ENCODE measurements at regions not wholly inside any gene's neighbourhood (a gene's known extent, or its start where the extent isn't known, plus 50 kb on each side); places are given as distances from the start of the nearest gene placed in this dataset.
"Not testable (repeated sequence)": the region's sequence is repeated elsewhere in the genome, so short reads cannot be mapped to it uniquely, and the experiment has no call there.

DNA sequence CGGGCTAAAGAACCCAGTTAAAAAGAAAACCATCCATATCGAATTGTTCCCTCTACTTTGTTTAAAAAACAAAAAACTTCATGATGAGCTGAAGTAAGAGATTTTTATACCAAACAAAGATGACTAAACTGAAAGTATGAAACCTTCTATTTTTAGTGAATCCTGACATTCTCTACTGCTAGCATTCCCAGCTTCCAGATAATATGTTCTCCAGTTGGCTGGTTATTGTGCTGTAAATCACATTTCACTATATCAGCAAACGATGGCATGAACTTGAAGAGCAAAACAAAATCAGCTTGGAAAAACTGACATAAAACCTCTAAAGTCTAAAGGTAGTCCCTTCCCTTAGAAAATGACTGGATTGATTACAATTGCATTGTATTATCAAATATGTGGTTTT, 68.1 kb upstream of the APP start:
- no peak overlapping the region for H3K27ac ChIP-seq (ENCODE audit: low read depth in 2 of 2, low read length in 1 of 2)
- ChIA-PET CTCF (no interaction called here), POLR2A (no interaction called here)
- H3F3A ChIP-seq (replicated peaks; ENCODE audit: insufficient read depth), result no peaks in the 10 kb centered on the region
- no peak for TF ChIP-seq RXRA (IDR thresholded peaks at IDR 0.05; ENCODE audit: borderline replicate concordance, low read depth)
- TF ChIP-seq NRF1 (IDR thresholded peaks at IDR 0.05; ENCODE audit: low read depth, low read length), result no peak
- no peak for TF ChIP-seq RAD21 (IDR thresholded peaks at IDR 0.05; ENCODE audit: low read length)
- TF ChIP-seq FOXJ3 (CRISPR knock-in tag; IDR thresholded peaks at IDR 0.05), result no peak
- TF ChIP-seq EZH2phosphoT487 (IDR thresholded peaks at IDR 0.05; ENCODE audit: borderline replicate concordance, low read depth), result no peak
- TF ChIP-seq TEAD4 (IDR thresholded peaks at IDR 0.05; ENCODE audit: borderline replicate concordance, insufficient read depth), result no peak
- no peak for TF ChIP-seq RCOR1 (IDR thresholded peaks at IDR 0.05; ENCODE audit: low read length)
- no peak for TF ChIP-seq SMC3 (IDR thresholded peaks at IDR 0.05; ENCODE audit: low read depth, low read length)
- TF ChIP-seq, protein P1, sequence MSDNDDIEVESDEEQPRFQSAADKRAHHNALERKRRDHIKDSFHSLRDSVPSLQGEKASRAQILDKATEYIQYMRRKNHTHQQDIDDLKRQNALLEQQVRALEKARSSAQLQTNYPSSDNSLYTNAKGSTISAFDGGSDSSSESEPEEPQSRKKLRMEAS (IDR thresholded peaks at IDR 0.05; ENCODE audit: low read depth), result no peak
- TF ChIP-seq, protein P2, sequence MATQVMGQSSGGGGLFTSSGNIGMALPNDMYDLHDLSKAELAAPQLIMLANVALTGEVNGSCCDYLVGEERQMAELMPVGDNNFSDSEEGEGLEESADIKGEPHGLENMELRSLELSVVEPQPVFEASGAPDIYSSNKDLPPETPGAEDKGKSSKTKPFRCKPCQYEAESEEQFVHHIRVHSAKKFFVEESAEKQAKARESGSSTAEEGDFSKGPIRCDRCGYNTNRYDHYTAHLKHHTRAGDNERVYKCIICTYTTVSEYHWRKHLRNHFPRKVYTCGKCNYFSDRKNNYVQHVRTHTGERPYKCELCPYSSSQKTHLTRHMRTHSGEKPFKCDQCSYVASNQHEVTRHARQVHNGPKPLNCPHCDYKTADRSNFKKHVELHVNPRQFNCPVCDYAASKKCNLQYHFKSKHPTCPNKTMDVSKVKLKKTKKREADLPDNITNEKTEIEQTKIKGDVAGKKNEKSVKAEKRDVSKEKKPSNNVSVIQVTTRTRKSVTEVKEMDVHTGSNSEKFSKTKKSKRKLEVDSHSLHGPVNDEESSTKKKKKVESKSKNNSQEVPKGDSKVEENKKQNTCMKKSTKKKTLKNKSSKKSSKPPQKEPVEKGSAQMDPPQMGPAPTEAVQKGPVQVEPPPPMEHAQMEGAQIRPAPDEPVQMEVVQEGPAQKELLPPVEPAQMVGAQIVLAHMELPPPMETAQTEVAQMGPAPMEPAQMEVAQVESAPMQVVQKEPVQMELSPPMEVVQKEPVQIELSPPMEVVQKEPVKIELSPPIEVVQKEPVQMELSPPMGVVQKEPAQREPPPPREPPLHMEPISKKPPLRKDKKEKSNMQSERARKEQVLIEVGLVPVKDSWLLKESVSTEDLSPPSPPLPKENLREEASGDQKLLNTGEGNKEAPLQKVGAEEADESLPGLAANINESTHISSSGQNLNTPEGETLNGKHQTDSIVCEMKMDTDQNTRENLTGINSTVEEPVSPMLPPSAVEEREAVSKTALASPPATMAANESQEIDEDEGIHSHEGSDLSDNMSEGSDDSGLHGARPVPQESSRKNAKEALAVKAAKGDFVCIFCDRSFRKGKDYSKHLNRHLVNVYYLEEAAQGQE (IDR thresholded peaks at IDR 0.05; ENCODE audit: low read depth, low read length), result no peak
- TF ChIP-seq, protein P3, sequence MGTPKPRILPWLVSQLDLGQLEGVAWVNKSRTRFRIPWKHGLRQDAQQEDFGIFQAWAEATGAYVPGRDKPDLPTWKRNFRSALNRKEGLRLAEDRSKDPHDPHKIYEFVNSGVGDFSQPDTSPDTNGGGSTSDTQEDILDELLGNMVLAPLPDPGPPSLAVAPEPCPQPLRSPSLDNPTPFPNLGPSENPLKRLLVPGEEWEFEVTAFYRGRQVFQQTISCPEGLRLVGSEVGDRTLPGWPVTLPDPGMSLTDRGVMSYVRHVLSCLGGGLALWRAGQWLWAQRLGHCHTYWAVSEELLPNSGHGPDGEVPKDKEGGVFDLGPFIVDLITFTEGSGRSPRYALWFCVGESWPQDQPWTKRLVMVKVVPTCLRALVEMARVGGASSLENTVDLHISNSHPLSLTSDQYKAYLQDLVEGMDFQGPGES (IDR thresholded peaks at IDR 0.05; ENCODE audit: low read depth, low read length), result no peak
- H3K9me2 ChIP-seq, result no peaks in the 10 kb centered on the region
- H3K9ac ChIP-seq, result no peak overlapping the region
- no peak overlapping the region for H3K4me2 ChIP-seq
- no peaks in the 10 kb centered on the region for H3K36me3 ChIP-seq (replicated peaks in 1 of 2; ENCODE audit: control insufficient read depth in 1 of 2, insufficient read depth in 2 of 2, low read length in 1 of 2)
- no peaks in the 10 kb centered on the region for H4K20me1 ChIP-seq (ENCODE audit: insufficient read depth)
- no peaks in the 10 kb centered on the region for H3K79me2 ChIP-seq (ENCODE audit: insufficient read depth)
- no peaks in the 10 kb centered on the region for H3K27me3 ChIP-seq (ENCODE audit: insufficient read depth)
- WGBS (ENCODE audit: low lambda C conversion rate), result 19% methylated on average over 3 of the region's 3 CpGs
- H3K9me3 ChIP-seq, result no peaks in the 10 kb centered on the region
- H3K4me1 ChIP-seq (ENCODE audit: control insufficient read depth in 1 of 2, insufficient read depth in 2 of 2, low read depth in 1 of 2, low read length in 1 of 2), result no peaks in the 10 kb centered on the region
- H2AFZ ChIP-seq (ENCODE audit: low read depth), result no peak overlapping the region
- DNase-seq, result no peak
- no peak overlapping the region for H3K4me3 ChIP-seq (ENCODE audit: low read depth in 2 of 2, low read length in 1 of 2)

DNA sequence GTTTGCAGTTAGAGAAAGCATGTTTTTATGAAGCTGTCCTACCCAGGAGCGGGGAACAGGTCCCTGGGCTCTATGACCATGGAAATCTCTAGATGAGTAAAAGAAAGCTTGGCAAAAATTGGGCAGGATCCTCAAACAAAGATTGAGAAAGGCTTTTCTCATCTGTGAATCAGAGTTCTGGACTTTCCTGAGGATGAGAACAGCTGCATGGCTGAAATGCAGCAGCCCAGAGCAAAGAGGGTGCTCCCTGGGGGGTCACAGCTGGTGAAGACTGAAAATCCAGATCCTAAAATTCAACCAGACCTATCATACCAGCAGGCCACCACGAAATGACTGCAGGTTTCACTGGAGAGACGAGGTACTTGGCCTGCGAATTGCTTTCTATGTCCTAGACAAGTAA, 65.7 kb upstream of the APP start:
- H2AFZ ChIP-seq (ENCODE audit: low read depth), result no peak overlapping the region
- no peaks in the 10 kb centered on the region for H3K4me1 ChIP-seq (ENCODE audit: control insufficient read depth in 1 of 2, insufficient read depth in 2 of 2, low read depth in 1 of 2, low read length in 1 of 2)
- H4K20me1 ChIP-seq (ENCODE audit: insufficient read depth), result no peaks in the 10 kb centered on the region
- H3K4me3 ChIP-seq (ENCODE audit: low read depth in 2 of 2, low read length in 1 of 2), result no peak overlapping the region
- no peaks in the 10 kb centered on the region for H3K9me2 ChIP-seq
- no peaks in the 10 kb centered on the region for H3K36me3 ChIP-seq (replicated peaks in 1 of 2; ENCODE audit: control insufficient read depth in 1 of 2, insufficient read depth in 2 of 2, low read length in 1 of 2)
- 14% methylated on average over 3 of the region's 4 CpGs for WGBS (ENCODE audit: low lambda C conversion rate)
- H3F3A ChIP-seq (replicated peaks; ENCODE audit: insufficient read depth), result no peaks in the 10 kb centered on the region
- DNase-seq, result no peak
- no peaks in the 10 kb centered on the region for H3K27me3 ChIP-seq (ENCODE audit: insufficient read depth)
- no peak overlapping the region for H3K4me2 ChIP-seq
- no peaks in the 10 kb centered on the region for H3K9me3 ChIP-seq
- POLR2A ChIA-PET, result no interaction called here
- TF ChIP-seq SIN3A (IDR thresholded peaks at IDR 0.05; ENCODE audit: borderline replicate concordance, low read depth, low read length), result no peak
- TF ChIP-seq MEF2A (IDR thresholded peaks at IDR 0.05; ENCODE audit: borderline replicate concordance, low read depth), result no peak
- no peak for TF ChIP-seq TEAD4 (IDR thresholded peaks at IDR 0.05; ENCODE audit: borderline replicate concordance, insufficient read depth)
- TF ChIP-seq, protein P3 (IDR thresholded peaks at IDR 0.05; ENCODE audit: low read depth, low read length), result no peak
- TF ChIP-seq SMC3 (IDR thresholded peaks at IDR 0.05; ENCODE audit: low read depth, low read length), result no peak
- TF ChIP-seq RAD21 (IDR thresholded peaks at IDR 0.05; ENCODE audit: low read length), result no peak
- CTCF ChIA-PET, result interaction anchor here (0.6 to 1.4 kb wide), 2 partner anchors 18 to 66 kb away, joined by 3 read pairs; partner anchors contain the start of gene APP
- H3K27ac ChIP-seq (ENCODE audit: low read depth in 2 of 2, low read length in 1 of 2), result no peak overlapping the region
- H3K79me2 ChIP-seq (ENCODE audit: insufficient read depth), result no peaks in the 10 kb centered on the region
- no peak overlapping the region for H3K9ac ChIP-seq

DNA sequence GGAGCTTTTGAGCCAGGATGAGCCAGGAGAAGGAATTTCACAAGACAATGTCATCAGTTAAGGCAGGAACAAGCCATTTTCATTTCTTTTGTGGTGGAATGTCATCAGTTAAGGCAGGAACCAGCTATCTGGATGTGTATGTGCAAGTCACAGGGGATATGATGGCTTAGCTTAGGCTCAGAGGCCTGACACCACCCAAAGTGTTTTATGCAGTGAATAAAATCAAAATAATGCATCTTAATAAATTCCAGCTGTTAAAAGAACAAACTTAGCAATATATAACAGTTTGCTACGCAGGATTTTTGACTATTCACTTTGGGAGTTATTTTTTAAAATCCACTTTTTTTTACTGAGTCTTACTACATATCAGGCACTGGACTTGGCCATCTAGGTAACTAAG, 62.7 kb upstream of the APP start:
- H4K20me1 ChIP-seq (ENCODE audit: insufficient read depth); H3K4me3 ChIP-seq (ENCODE audit: low read depth in 2 of 2, low read length in 1 of 2); H3K9ac ChIP-seq; DNase-seq; H3K36me3 ChIP-seq (replicated peaks in 1 of 2; ENCODE audit: control insufficient read depth in 1 of 2, insufficient read depth in 2 of 2, low read length in 1 of 2); POLR2A ChIA-PET; H3F3A ChIP-seq (replicated peaks; ENCODE audit: insufficient read depth); H3K4me1 ChIP-seq (ENCODE audit: control insufficient read depth in 1 of 2, insufficient read depth in 2 of 2, low read depth in 1 of 2, low read length in 1 of 2); H2AFZ ChIP-seq (ENCODE audit: low read depth); H3K27me3 ChIP-seq (ENCODE audit: insufficient read depth); H3K4me2 ChIP-seq; H3K27ac ChIP-seq (ENCODE audit: low read depth in 2 of 2, low read length in 1 of 2); H3K9me3 ChIP-seq; H3K79me2 ChIP-seq (ENCODE audit: insufficient read depth); H3K9me2 ChIP-seq: not testable (repeated sequence)
- 43% methylated on average over 1 of the region's 1 CpG for WGBS (ENCODE audit: low lambda C conversion rate)
- CTCF ChIA-PET, result interaction anchor here (0.8 kb wide), 1 partner anchor 625 kb away, joined by 3 read pairs; no protein-coding TSS in a partner anchor
